Mesenchymal stem cell (in vitro differentiated cells and primary cell): ENCODE measurements at regions not wholly inside any gene's neighbourhood (a gene's known extent, or its start where the extent isn't known, plus 50 kb on each side); places are given as distances from the start of the nearest gene placed in this dataset.

Experiments used
- DNase-seq: peaks from one replicate; pipeline ENCODE4 v3.0.0-alpha.2; 2013
- H2AFZ ChIP-seq: one replicate; pipeline ENCODE4 v1.6.1; 2013; ENCODE audit warnings: low read depth, mild to moderate bottlenecking, control low read depth, inconsistent platforms, low read length, moderate library complexity
- H2AK5ac ChIP-seq: 2 replicates; pipeline ENCODE4 v1.6.1; 2013; ENCODE audit warnings: low read length, moderate library complexity, mild to moderate bottlenecking, inconsistent platforms; ENCODE audit not compliant: severe bottlenecking
- H2BK120ac ChIP-seq: one replicate; pipeline ENCODE4 v1.6.1; 2013; ENCODE audit warnings: low read depth, mild to moderate bottlenecking, inconsistent platforms, low read length, moderate library complexity
- H2BK12ac ChIP-seq, 2 experiments: one replicate each; pipeline ENCODE4 v1.6.1; 2013; ENCODE audit warnings: inconsistent platforms in 2 of 2, low read length in 2 of 2, mild to moderate bottlenecking in 2 of 2, moderate library complexity in 2 of 2, control low read depth in 1 of 2
- H2BK15ac ChIP-seq: one replicate; pipeline ENCODE4 v1.6.1; 2013; ENCODE audit warnings: mild to moderate bottlenecking, low read depth, inconsistent platforms; ENCODE audit not compliant: poor library complexity, severe bottlenecking
- H2BK5ac ChIP-seq: 2 replicates; pipeline ENCODE4 v1.6.1; 2013; ENCODE audit warnings: low read depth, mild to moderate bottlenecking, low read length, control low read depth, inconsistent platforms; ENCODE audit not compliant: poor library complexity, severe bottlenecking
- H3K14ac ChIP-seq, 2 experiments: one replicate each; pipeline ENCODE4 v1.6.1; 2013; ENCODE audit warnings: inconsistent platforms in 2 of 2, low read length in 2 of 2, control low read depth in 1 of 2, mild to moderate bottlenecking in 1 of 2, moderate library complexity in 1 of 2
- H3K18ac ChIP-seq, 2 experiments: one replicate each; pipeline ENCODE4 v1.6.1; 2013; ENCODE audit warnings: inconsistent platforms in 2 of 2, low read length in 2 of 2, control low read depth in 1 of 2, low read depth in 1 of 2, mild to moderate bottlenecking in 1 of 2
- H3K23ac ChIP-seq, 2 experiments: one replicate each; pipeline ENCODE4 v1.6.1; 2013; ENCODE audit warnings: inconsistent platforms in 2 of 2, low read length in 2 of 2, mild to moderate bottlenecking in 2 of 2, moderate library complexity in 2 of 2, control low read depth in 1 of 2
- H3K27ac ChIP-seq: 2 replicates; pipeline ENCODE4 v1.5.1; 2013; ENCODE audit warnings: mild to moderate bottlenecking, moderate library complexity, low read length, control low read depth, inconsistent platforms; ENCODE audit not compliant: poor library complexity, severe bottlenecking
- H3K27me3 ChIP-seq, 2 experiments: 2 replicates each; pipeline versions ENCODE4 v1.6.1 to v1.7.0; 2013; ENCODE audit warnings: low read length in 2 of 2, mild to moderate bottlenecking in 2 of 2, moderate library complexity in 2 of 2, control low read depth in 1 of 2, inconsistent platforms in 1 of 2; ENCODE audit not compliant: control insufficient read depth in 1 of 2, insufficient read depth in 1 of 2
- H3K36me3 ChIP-seq, 2 experiments: 2 replicates each; pipeline versions ENCODE4 v1.6.1 to v1.7.0; 2013; ENCODE audit warnings: low read length in 2 of 2, control low read depth in 1 of 2, inconsistent platforms in 1 of 2, low read depth in 1 of 2, mild to moderate bottlenecking in 1 of 2; ENCODE audit not compliant: insufficient read depth in 2 of 2, control insufficient read depth in 1 of 2
- H3K4ac ChIP-seq, 2 experiments: one replicate each; pipeline ENCODE4 v1.6.1; 2013; ENCODE audit warnings: inconsistent platforms in 2 of 2, low read length in 2 of 2, mild to moderate bottlenecking in 2 of 2, moderate library complexity in 2 of 2, control low read depth in 1 of 2, low read depth in 1 of 2
- H3K4me1 ChIP-seq: 2 replicates; pipeline ENCODE4 v1.6.1; 2013; ENCODE audit warnings: low read depth, low read length, control low read depth; ENCODE audit not compliant: control insufficient read depth, insufficient read depth
- H3K4me2 ChIP-seq: 2 replicates; pipeline ENCODE4 v1.6.1; 2013; ENCODE audit warnings: low read length, mild to moderate bottlenecking, inconsistent platforms; ENCODE audit not compliant: poor library complexity, severe bottlenecking
- H3K4me3 ChIP-seq, 2 experiments: 2 replicates each; pipeline versions ENCODE4 v1.5.1 to v1.7.0; 2013; ENCODE audit warnings: low read length in 2 of 2, mild to moderate bottlenecking in 2 of 2, control low read depth in 1 of 2, low read depth in 1 of 2; ENCODE audit not compliant: insufficient read depth in 1 of 2
- H3K79me1 ChIP-seq: replicated peaks from 2 replicates; pipeline ENCODE4 v1.6.1; 2013; ENCODE audit warnings: mild to moderate bottlenecking, control low read depth, low read length, inconsistent platforms; ENCODE audit not compliant: poor library complexity, severe bottlenecking
- H3K9ac ChIP-seq: 2 replicates; pipeline ENCODE4 v1.7.0; 2013; ENCODE audit warnings: mild to moderate bottlenecking, low read length, moderate library complexity
- H3K9me3 ChIP-seq: 2 replicates; pipeline ENCODE4 v1.7.0; 2013; ENCODE audit warnings: mild to moderate bottlenecking, low read length; ENCODE audit not compliant: control insufficient read depth
- H4K8ac ChIP-seq: one replicate; pipeline ENCODE4 v1.6.1; 2013; ENCODE audit warnings: inconsistent platforms, mild to moderate bottlenecking, low read length, moderate library complexity
- H4K91ac ChIP-seq: one replicate; pipeline ENCODE4 v1.6.1; 2013; ENCODE audit warnings: mild to moderate bottlenecking, low read length, inconsistent platforms
- WGBS: methylation state at CpG from one replicate; pipeline ENCODE4 v1.1.7; 2013; ENCODE audit warnings: mixed read lengths; 5-methylcytosine and 5-hydroxymethylcytosine counted together

- no peak overlapping the region for H2BK15ac ChIP-seq
- H3K14ac ChIP-seq: no peak overlapping the region
- H3K27me3 ChIP-seq: peaks cover 0 to 4% of the 10 kb centered on the region in 2 experiments
- no peak overlapping the region for H2AK5ac ChIP-seq
- DNase-seq: no peak
- peaks cover 2% of the 10 kb centered on the region for H3K9me3 ChIP-seq
- H2BK12ac ChIP-seq: no peak overlapping the region
- no peak overlapping the region for H2BK120ac ChIP-seq
- H3K4me3 ChIP-seq: no peak overlapping the region
- H3K18ac ChIP-seq: no peak overlapping the region
- no peaks in the 10 kb centered on the region for H3K36me3 ChIP-seq
- no peak overlapping the region for H4K8ac ChIP-seq
- H3K79me1 ChIP-seq: no peaks in the 10 kb centered on the region
- H3K27ac ChIP-seq: no peak overlapping the region
- no peak overlapping the region for H4K91ac ChIP-seq
- no peak overlapping the region for H3K9ac ChIP-seq
- WGBS: 13% methylated on average over 1 of the region's 1 CpG
- H3K4ac ChIP-seq: no peak overlapping the region
- no peaks in the 10 kb centered on the region for H3K4me1 ChIP-seq
- H2AFZ ChIP-seq: no peak overlapping the region
- no peak overlapping the region for H3K23ac ChIP-seq
- no peak overlapping the region for H3K4me2 ChIP-seq
- no peak overlapping the region for H2BK5ac ChIP-seq
Measured at GRCh38 chr2:23093513-23093912, 291.5 kb upstream of the KLHL29 start.

GRCh38 chr2:23096906-23097602, 287.9 kb upstream of the KLHL29 start:
- Histone ChIP-seq H3K36me3 (no peaks in the 10 kb centered on the region), H3K4ac (no peak overlapping the region), H3K4me2 (no peak overlapping the region), H3K9me3 (peaks cover 6% of the 10 kb centered on the region), H2BK120ac (no peak overlapping the region), H4K91ac (no peak overlapping the region), H2BK12ac (no peak overlapping the region), H4K8ac (no peak overlapping the region), H2BK5ac (no peak overlapping the region), H2AFZ (no peak overlapping the region), H3K27me3 (peaks cover 0 to 4% of the 10 kb centered on the region in 2 experiments), H2BK15ac (no peak overlapping the region), H3K9ac (no peak overlapping the region), H3K23ac (no peak overlapping the region), H3K79me1 (no peaks in the 10 kb centered on the region), H3K18ac (no peak overlapping the region), H3K4me3 (no peak overlapping the region), H3K4me1 (no peaks in the 10 kb centered on the region), H2AK5ac (no peak overlapping the region), H3K14ac (no peak overlapping the region), H3K27ac (no peak overlapping the region)
- no peak for DNase-seq
- WGBS: 49% methylated on average over 3 of the region's 3 CpGs

- WGBS: 58% methylated on average over 2 of the region's 2 CpGs
- H3K4me1 ChIP-seq: no peaks in the 10 kb centered on the region
Measured at GRCh38 chr2:23100406-23100805, 284.6 kb upstream of the KLHL29 start.

GRCh38 chr2:23106242-23106785, 278.7 kb upstream of the KLHL29 start:
- no peaks in the 10 kb centered on the region for H3K4me1 ChIP-seq
- H2BK12ac ChIP-seq: no peak overlapping the region
- H2AFZ ChIP-seq: no peak overlapping the region
- no peak overlapping the region for H3K27ac ChIP-seq
- H4K8ac ChIP-seq: no peak overlapping the region
- H3K9ac ChIP-seq: no peak overlapping the region
- H3K27me3 ChIP-seq: no peaks in the 10 kb centered on the region
- no peak overlapping the region for H2BK120ac ChIP-seq
- 70% methylated on average over 4 of the region's 4 CpGs for WGBS
- no peak overlapping the region for H2BK15ac ChIP-seq
- H2BK5ac ChIP-seq: no peak overlapping the region
- H4K91ac ChIP-seq: no peak overlapping the region
- H3K18ac ChIP-seq: no peak overlapping the region
- H3K4me2 ChIP-seq: no peak overlapping the region
- no peak overlapping the region for H3K14ac ChIP-seq
- no peaks in the 10 kb centered on the region for H3K36me3 ChIP-seq
- no peak overlapping the region for H2AK5ac ChIP-seq
- no peak for DNase-seq
- H3K23ac ChIP-seq: no peak overlapping the region
- no peak overlapping the region for H3K4me3 ChIP-seq
- no peaks in the 10 kb centered on the region for H3K79me1 ChIP-seq
- no peak overlapping the region for H3K4ac ChIP-seq
- no peaks in the 10 kb centered on the region for H3K9me3 ChIP-seq

More at GRCh38 chr2:23100406-23100805, 284.6 kb upstream of the KLHL29 start:
- Histone ChIP-seq H3K27me3 (no peaks in the 10 kb centered on the region), H3K36me3 (no peaks in the 10 kb centered on the region), H3K23ac (no peak overlapping the region), H4K8ac (no peak overlapping the region), H2BK12ac (no peak overlapping the region), H3K9me3 (peaks cover 6% of the 10 kb centered on the region), H2BK15ac (no peak overlapping the region), H4K91ac (no peak overlapping the region), H2BK5ac (no peak overlapping the region), H3K79me1 (no peaks in the 10 kb centered on the region), H3K4me3 (no peak overlapping the region), H3K9ac (no peak overlapping the region), H3K14ac (no peak overlapping the region), H3K4ac (no peak overlapping the region), H3K4me2 (no peak overlapping the region), H3K27ac (no peak overlapping the region), H2AK5ac (no peak overlapping the region), H3K18ac (no peak overlapping the region), H2BK120ac (no peak overlapping the region), H2AFZ (no peak overlapping the region)
- no peak for DNase-seq
